T-cell (primary cell): ENCODE measurements at regions not wholly inside any gene's neighbourhood (a gene's known extent, or its start where the extent isn't known, plus 50 kb on each side); places are given as distances from the start of the nearest gene placed in this dataset.

Source experiments
- ATAC-seq, 4 experiments: fragments of 200-7000 bp in 3 of 4; fragments of 150-1000 bp in 1 of 4; cut with Tn5 transposase; replicated peaks in 1 of 4; 1 replicate in 3 of 4; 2 replicates in 1 of 4; pipeline ENCODE4 v1.10.0; 2021; ENCODE audit warnings: moderate library complexity in 3 of 4, mild to moderate bottlenecking in 2 of 4, moderate number of reproducible peaks in 1 of 4
- CTCF ChIA-PET, 2 donors: fragments of 300-600 bp; sonication (Branson Sonifier 250); formaldehyde crosslinking; loops; one replicate each; lab custom pipeline; 2022; ENCODE audit warnings: antibody characterized with exemption in 2 of 2; lab: Charles Lee
- POLR2A ChIA-PET, 2 donors: fragments of 300-600 bp; sonication (Branson Sonifier 250); formaldehyde crosslinking; loops; one replicate each; lab custom pipeline; 2022; ENCODE audit warnings: antibody characterized with exemption in 2 of 2; lab: Charles Lee
- DNase-seq, 35 experiments: peaks; one replicate each; pipeline versions ENCODE4 v3.0.0 to v3.0.0-alpha.2; 2013 to 2023
- H3K27ac ChIP-seq: one replicate; pipeline ENCODE4 v1.5.1; 2013; ENCODE audit warnings: low read length
- H3K27me3 ChIP-seq, 2 experiments: replicated peaks in 1 of 2; 1 replicate in 1 of 2; 2 replicates in 1 of 2; pipeline versions ENCODE4 v1.6.1 to v1.7.0; 2013; ENCODE audit warnings: low read length in 1 of 2, mixed read lengths in 1 of 2; ENCODE audit not compliant: control insufficient read depth in 2 of 2, insufficient read depth in 2 of 2; ENCODE audit errors: extremely low read depth in 1 of 2
- H3K36me3 ChIP-seq, 2 donors: 1 replicate in 1 of 2; 2 replicates in 1 of 2; pipeline versions ENCODE4 v1.6.1 to v1.7.0; 2013; ENCODE audit warnings: low read length in 1 of 2; ENCODE audit not compliant: control insufficient read depth in 2 of 2, insufficient read depth in 1 of 2; ENCODE audit errors: extremely low read depth in 1 of 2
- H3K4me1 ChIP-seq, 2 experiments: 1 replicate in 1 of 2; 2 replicates in 1 of 2; pipeline versions ENCODE4 v1.6.1 to v1.7.0; 2013; ENCODE audit warnings: low read length in 2 of 2, mixed read lengths in 1 of 2; ENCODE audit not compliant: insufficient read depth in 2 of 2, control insufficient read depth in 1 of 2; ENCODE audit errors: extremely low read depth in 1 of 2
- H3K4me3 ChIP-seq, 2 donors: 1 replicate in 1 of 2; 2 replicates in 1 of 2; pipeline versions ENCODE4 v1.5.1 to v1.7.0; 2013; ENCODE audit warnings: mild to moderate bottlenecking in 2 of 2, low read length in 1 of 2, moderate library complexity in 1 of 2; ENCODE audit not compliant: control insufficient read depth in 1 of 2; ENCODE audit errors: extremely low read depth in 1 of 2
- H3K9me3 ChIP-seq: 2 replicates; pipeline ENCODE4 v1.7.0; 2013
- H3K27ac Mint-ChIP-seq, 2 donors: one replicate each; pipeline ENCODE4 v1.8.0; 2020 to 2021; ENCODE audit warnings: mild to moderate bottlenecking in 2 of 2, mixed read lengths in 2 of 2
- H3K27me3 Mint-ChIP-seq, 2 donors: one replicate each; pipeline ENCODE4 v1.8.0; 2021 to 2022; ENCODE audit warnings: mixed read lengths in 2 of 2
- H3K36me3 Mint-ChIP-seq: one replicate; pipeline ENCODE4 v1.8.0; 2021; ENCODE audit warnings: mixed read lengths
- H3K4me1 Mint-ChIP-seq, 3 donors: one replicate each; pipeline ENCODE4 v1.8.0; 2020 to 2022; ENCODE audit warnings: mixed read lengths in 3 of 3, mild to moderate bottlenecking in 1 of 3
- H3K4me3 Mint-ChIP-seq, 3 donors: one replicate each; pipeline ENCODE4 v1.8.0; 2020 to 2022; ENCODE audit warnings: mild to moderate bottlenecking in 3 of 3, mixed read lengths in 3 of 3, moderate library complexity in 3 of 3
- H3K9me3 Mint-ChIP-seq, 3 donors: one replicate each; pipeline ENCODE4 v1.8.0; 2020 to 2022; ENCODE audit warnings: mixed read lengths in 3 of 3
- WGBS: methylation state at CpG from one replicate; pipeline ENCODE4 v1.1.5; 2013; ENCODE audit warnings: missing lambda C conversion rate; ENCODE audit not compliant: insufficient coverage; 5-methylcytosine and 5-hydroxymethylcytosine counted together

- Histone ChIP-seq H3K9me3 (no peaks in the 10 kb centered on the region), H3K36me3 (no peaks in the 10 kb centered on the region), H3K27ac (no peak overlapping the region), H3K27me3 (no peaks in the 10 kb centered on the region), H3K4me3 (no peak overlapping the region), H3K4me1 (no peaks in the 10 kb centered on the region)
- Mint-ChIP-seq H3K27me3 (no peaks in the 10 kb centered on the region), H3K27ac (no peak overlapping the region), H3K4me3 (no peak overlapping the region), H3K9me3 (peaks cover 0 to 4% (median 4%) of the 10 kb centered on the region in 3 donors), H3K4me1 (no peaks in the 10 kb centered on the region), H3K36me3 (no peaks in the 10 kb centered on the region)
- DNase-seq = no peak
- no peak for ATAC-seq
- WGBS = no CpG with 5 or more reads among the region's 3 CpGs
- POLR2A ChIA-PET = no interaction called here
- CTCF ChIA-PET = no interaction called here
Measured at GRCh38 chr7:114364151-114364550, 50.5 kb upstream of the FOXP2 start.

DNA sequence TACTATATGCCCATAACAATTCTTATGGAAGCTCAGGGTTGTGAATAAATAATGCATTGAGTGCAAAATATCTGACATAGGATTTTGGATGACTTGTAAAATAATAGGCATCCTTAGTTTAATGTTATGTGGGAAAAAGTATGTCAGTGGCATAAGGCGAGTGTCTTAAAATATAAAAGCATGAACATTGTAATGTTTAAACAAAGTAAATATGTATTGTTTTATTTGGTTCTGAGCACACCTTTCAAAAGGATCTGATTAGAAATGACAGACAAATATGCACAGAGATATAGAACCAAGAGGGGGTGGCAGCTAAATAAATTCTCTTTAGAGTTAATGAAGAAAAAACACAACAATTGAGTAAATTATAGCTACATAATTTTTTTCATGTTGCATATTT, 51.3 kb upstream of the FOXP2 start:
- Mint-ChIP-seq H3K4me1 (no peaks in the 10 kb centered on the region), H3K27ac (no peak overlapping the region), H3K9me3 (peaks cover 0 to 4% (median 2%) of the 10 kb centered on the region in 3 donors), H3K4me3 (no peak overlapping the region), H3K27me3 (no peaks in the 10 kb centered on the region), H3K36me3 (no peaks in the 10 kb centered on the region)
- ATAC-seq (no peak), DNase-seq (no peak)
- no peaks in the 10 kb centered on the region for H3K4me1 ChIP-seq
- ChIA-PET POLR2A (no interaction called here), CTCF (no interaction called here)
- WGBS = no CpG with 5 or more reads among the region's 1 CpG
- no peak overlapping the region for H3K4me3 ChIP-seq
- no peaks in the 10 kb centered on the region for H3K27me3 ChIP-seq
- no peaks in the 10 kb centered on the region for H3K9me3 ChIP-seq
- no peaks in the 10 kb centered on the region for H3K36me3 ChIP-seq
- H3K27ac ChIP-seq = no peak overlapping the region

- H3K27ac Mint-ChIP-seq = no peak overlapping the region
- H3K27me3 Mint-ChIP-seq = no peaks in the 10 kb centered on the region
- ChIA-PET POLR2A (no interaction called here), CTCF (no interaction called here)
- H3K4me1 Mint-ChIP-seq = no peaks in the 10 kb centered on the region
- Histone ChIP-seq H3K27ac (no peak overlapping the region), H3K36me3 (no peaks in the 10 kb centered on the region), H3K4me1 (no peaks in the 10 kb centered on the region), H3K27me3 (no peaks in the 10 kb centered on the region), H3K4me3 (no peak overlapping the region), H3K9me3 (no peaks in the 10 kb centered on the region)
- H3K9me3 Mint-ChIP-seq = peaks cover 0 to 4% (median 4%) of the 10 kb centered on the region in 3 donors
- 100% methylated on average over 1 of the region's 2 CpGs for WGBS
- no peak for DNase-seq
- no peak overlapping the region for H3K4me3 Mint-ChIP-seq
- ATAC-seq = no peak
- H3K36me3 Mint-ChIP-seq = no peaks in the 10 kb centered on the region
Measured at GRCh38 chr7:114358911-114359310, 55.7 kb upstream of the FOXP2 start.

DNA sequence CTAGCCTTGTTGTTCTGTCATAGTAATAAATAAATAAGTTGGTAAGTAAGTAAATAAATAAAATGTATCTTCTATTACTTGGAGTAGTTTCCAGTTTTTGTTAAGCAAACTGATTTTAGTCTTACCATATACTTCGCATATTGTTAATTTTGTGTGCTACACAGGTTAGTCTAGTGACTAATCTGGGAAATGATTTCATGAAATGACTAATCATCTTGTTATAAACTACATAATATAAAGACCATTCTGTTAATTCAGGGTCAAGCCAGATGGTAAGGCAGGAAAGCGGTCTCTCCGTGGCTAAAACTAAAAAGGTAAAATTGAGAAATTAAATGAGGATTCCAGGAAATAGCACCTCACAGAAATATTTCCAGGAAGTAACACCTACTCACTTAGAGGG, 58.5 kb upstream of the FOXP2 start:
- Histone ChIP-seq H3K4me1 (no peaks in the 10 kb centered on the region), H3K27me3 (no peaks in the 10 kb centered on the region), H3K27ac (no peak overlapping the region), H3K9me3 (no peaks in the 10 kb centered on the region), H3K4me3 (no peak overlapping the region), H3K36me3 (no peaks in the 10 kb centered on the region)
- H3K27ac Mint-ChIP-seq = no peak overlapping the region
- POLR2A ChIA-PET = no interaction called here
- DNase-seq (no peak), ATAC-seq (no peak)
- no peaks in the 10 kb centered on the region for H3K4me1 Mint-ChIP-seq
- CTCF ChIA-PET = no interaction called here
- WGBS = no CpG with 5 or more reads among the region's 3 CpGs
- peaks cover 0 to 4% (median 4%) of the 10 kb centered on the region in 3 donors for H3K9me3 Mint-ChIP-seq
- no peak overlapping the region for H3K4me3 Mint-ChIP-seq
- no peaks in the 10 kb centered on the region for H3K36me3 Mint-ChIP-seq
- no peaks in the 10 kb centered on the region for H3K27me3 Mint-ChIP-seq

GRCh38 chr7:114354306-114354705, 60.3 kb upstream of the FOXP2 start:
- no peaks in the 10 kb centered on the region for H3K27me3 Mint-ChIP-seq
- H3K27ac ChIP-seq = no peak overlapping the region
- H3K4me1 Mint-ChIP-seq = no peaks in the 10 kb centered on the region
- H3K4me3 ChIP-seq = no peak overlapping the region
- no peaks in the 10 kb centered on the region for H3K4me1 ChIP-seq
- no peak for ATAC-seq
- H3K9me3 Mint-ChIP-seq = peaks cover 0 to 4% (median 0%) of the 10 kb centered on the region in 3 donors
- no CpG with 5 or more reads among the region's 1 CpG for WGBS
- no peaks in the 10 kb centered on the region for H3K9me3 ChIP-seq
- POLR2A ChIA-PET = no interaction called here
- H3K4me3 Mint-ChIP-seq = no peak overlapping the region
- no peaks in the 10 kb centered on the region for H3K27me3 ChIP-seq
- H3K36me3 ChIP-seq = no peaks in the 10 kb centered on the region
- H3K36me3 Mint-ChIP-seq = no peaks in the 10 kb centered on the region
- no peak for DNase-seq
- CTCF ChIA-PET = no interaction called here
- H3K27ac Mint-ChIP-seq = no peak overlapping the region

DNA sequence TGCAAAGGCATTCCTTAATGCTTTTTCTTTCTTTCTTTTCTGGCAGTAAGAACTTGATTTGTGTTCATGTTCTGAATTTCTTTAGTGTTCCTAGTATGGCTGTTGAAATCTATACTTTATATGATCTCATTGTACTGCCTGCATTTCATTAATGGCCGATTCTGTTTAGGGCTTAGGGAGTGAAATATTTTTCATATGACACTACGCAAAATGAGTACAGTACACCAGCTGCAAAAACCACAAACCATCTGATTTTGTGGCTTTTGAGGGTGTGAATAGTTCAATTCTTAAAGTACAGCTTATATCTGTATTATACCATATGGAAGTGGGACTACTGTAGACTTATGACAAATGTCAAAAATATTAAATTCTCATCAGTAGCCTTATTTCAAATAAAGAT, 69.1 kb upstream of the FOXP2 start:
- H3K27me3 Mint-ChIP-seq = no peaks in the 10 kb centered on the region
- no peak for ATAC-seq
- no peaks in the 10 kb centered on the region for H3K36me3 Mint-ChIP-seq
- Histone ChIP-seq H3K27ac (no peak overlapping the region), H3K36me3 (no peaks in the 10 kb centered on the region), H3K4me3 (no peak overlapping the region), H3K9me3 (no peaks in the 10 kb centered on the region), H3K27me3 (no peaks in the 10 kb centered on the region), H3K4me1 (no peaks in the 10 kb centered on the region)
- no peak for DNase-seq
- no peak overlapping the region for H3K27ac Mint-ChIP-seq
- ChIA-PET POLR2A (no interaction called here), CTCF (no interaction called here)
- H3K4me1 Mint-ChIP-seq = no peaks in the 10 kb centered on the region
- no peak overlapping the region for H3K4me3 Mint-ChIP-seq
- H3K9me3 Mint-ChIP-seq = no peaks in the 10 kb centered on the region
- WGBS = no CpG with 5 or more reads among the region's 2 CpGs

GRCh38 chr7:114343949-114344708, 70.5 kb upstream of the FOXP2 start:
- H3K4me1 Mint-ChIP-seq = no peaks in the 10 kb centered on the region
- CTCF ChIA-PET = no interaction called here
- Histone ChIP-seq H3K4me1 (no peaks in the 10 kb centered on the region), H3K27ac (no peak overlapping the region), H3K36me3 (no peaks in the 10 kb centered on the region), H3K9me3 (no peaks in the 10 kb centered on the region), H3K4me3 (no peak overlapping the region), H3K27me3 (no peaks in the 10 kb centered on the region)
- no peak overlapping the region for H3K4me3 Mint-ChIP-seq
- no peaks in the 10 kb centered on the region for H3K27me3 Mint-ChIP-seq
- WGBS = no CpG with 5 or more reads among the region's 9 CpGs
- no peak for DNase-seq
- no peaks in the 10 kb centered on the region for H3K36me3 Mint-ChIP-seq
- no peak overlapping the region for H3K27ac Mint-ChIP-seq
- H3K9me3 Mint-ChIP-seq = no peaks in the 10 kb centered on the region
- POLR2A ChIA-PET = no interaction called here
- no peak for ATAC-seq
